Mucosa of rectum (tissue), 2 donors: ENCODE measurements at regions not wholly inside any gene's neighbourhood (a gene's known extent, or its start where the extent isn't known, plus 50 kb on each side); places are given as distances from the start of the nearest gene placed in this dataset.

Experiments
- H3K27ac ChIP-seq, 2 donors: one replicate each; pipeline ENCODE4 v1.7.0; 2013; ENCODE audit warnings: inconsistent platforms in 2 of 2, low read depth in 2 of 2, low read length in 2 of 2
- H3K27me3 ChIP-seq, 2 donors: one replicate each; pipeline ENCODE4 v1.7.0; 2013; ENCODE audit warnings: low read length in 2 of 2; ENCODE audit not compliant: control insufficient read depth in 2 of 2, insufficient read depth in 2 of 2
- H3K36me3 ChIP-seq, 2 donors: one replicate each; pipeline ENCODE4 v1.7.0; 2013; ENCODE audit warnings: low read length in 2 of 2; ENCODE audit not compliant: control insufficient read depth in 2 of 2, insufficient read depth in 2 of 2
- H3K4me1 ChIP-seq, 2 donors: one replicate each; pipeline ENCODE4 v1.7.0; 2013; ENCODE audit warnings: low read length in 2 of 2, mild to moderate bottlenecking in 1 of 2; ENCODE audit not compliant: control insufficient read depth in 2 of 2, insufficient read depth in 2 of 2
- H3K4me3 ChIP-seq, 2 donors: one replicate each; pipeline ENCODE4 v1.7.0; 2013; ENCODE audit warnings: low read length in 2 of 2
- H3K9ac ChIP-seq, 2 donors: one replicate each; pipeline ENCODE4 v1.7.0; 2013; ENCODE audit warnings: low read length in 2 of 2, low read depth in 1 of 2, mild to moderate bottlenecking in 1 of 2
- H3K9me3 ChIP-seq, 2 donors: one replicate each; pipeline ENCODE4 v1.7.0; 2013; ENCODE audit warnings: low read length in 2 of 2; ENCODE audit not compliant: control insufficient read depth in 2 of 2
- donor health status: healthy.
- donor health status: Normal muscosa, but diverticular disease.

- H3K27ac ChIP-seq = no peak overlapping the region
- H3K27me3 ChIP-seq = no peaks in the 10 kb centered on the region
- H3K4me1 ChIP-seq = no peaks in the 10 kb centered on the region
- H3K4me3 ChIP-seq = no peak overlapping the region
- H3K9me3 ChIP-seq = no peaks in the 10 kb centered on the region
- no peak overlapping the region for H3K9ac ChIP-seq
- no peaks in the 10 kb centered on the region for H3K36me3 ChIP-seq
Measured at GRCh38 chr6:71707059-71707458, 179.3 kb upstream of the RIMS1 start.

GRCh38 chr6:71720705-71721104 lies 165.6 kb upstream of the RIMS1 start:
- Histone ChIP-seq H3K4me1 (peaks cover 3 to 10% of the 10 kb centered on the region in 2 donors), H3K27me3 (no peaks in the 10 kb centered on the region), H3K4me3 (no peak overlapping the region), H3K27ac (peak overlapping the region in 1 of 2 donors; percentile 18), H3K9me3 (no peaks in the 10 kb centered on the region), H3K36me3 (no peaks in the 10 kb centered on the region), H3K9ac (no peak overlapping the region)

- Histone ChIP-seq H3K27me3 (no peaks in the 10 kb centered on the region), H3K4me3 (no peak overlapping the region), H3K36me3 (no peaks in the 10 kb centered on the region), H3K9ac (no peak overlapping the region), H3K4me1 (peaks cover 3 to 10% of the 10 kb centered on the region in 2 donors), H3K9me3 (no peaks in the 10 kb centered on the region), H3K27ac (no peak overlapping the region)
Measured at GRCh38 chr6:71721642-71722041, 164.7 kb upstream of the RIMS1 start.

DNA sequence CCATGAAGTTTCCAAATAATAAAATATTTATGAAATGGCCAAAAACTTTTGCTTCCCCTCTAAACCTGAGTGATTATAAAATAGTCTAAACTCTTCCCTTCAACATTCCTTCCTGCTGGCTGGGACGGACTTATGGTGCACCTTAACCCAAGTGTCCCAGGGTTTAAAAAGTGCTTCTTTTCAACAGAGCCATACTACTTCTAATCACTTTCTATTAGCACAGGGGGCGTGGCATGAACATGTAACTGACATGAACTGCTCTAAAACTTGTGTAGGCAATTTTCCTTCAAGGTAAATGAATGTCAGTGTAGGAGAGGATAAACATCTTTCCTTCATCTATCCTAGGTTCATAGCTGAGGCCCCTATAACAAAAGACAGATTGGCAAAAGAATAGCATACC lies 163.6 kb upstream of the RIMS1 start:
- Histone ChIP-seq H3K9me3 (no peaks in the 10 kb centered on the region), H3K27me3 (no peaks in the 10 kb centered on the region), H3K36me3 (no peaks in the 10 kb centered on the region), H3K4me3 (no peak overlapping the region), H3K9ac (no peak overlapping the region), H3K4me1 (peaks cover 3 to 10% of the 10 kb centered on the region in 2 donors), H3K27ac (no peak overlapping the region)

GRCh38 chr6:71724456-71725125 lies 161.8 kb upstream of the RIMS1 start:
- Histone ChIP-seq H3K27me3 (no peaks in the 10 kb centered on the region), H3K9me3 (no peaks in the 10 kb centered on the region), H3K36me3 (no peaks in the 10 kb centered on the region), H3K9ac (no peak overlapping the region), H3K4me3 (no peak overlapping the region), H3K27ac (no peak overlapping the region), H3K4me1 (peaks cover 3 to 10% of the 10 kb centered on the region in 2 donors)

DNA sequence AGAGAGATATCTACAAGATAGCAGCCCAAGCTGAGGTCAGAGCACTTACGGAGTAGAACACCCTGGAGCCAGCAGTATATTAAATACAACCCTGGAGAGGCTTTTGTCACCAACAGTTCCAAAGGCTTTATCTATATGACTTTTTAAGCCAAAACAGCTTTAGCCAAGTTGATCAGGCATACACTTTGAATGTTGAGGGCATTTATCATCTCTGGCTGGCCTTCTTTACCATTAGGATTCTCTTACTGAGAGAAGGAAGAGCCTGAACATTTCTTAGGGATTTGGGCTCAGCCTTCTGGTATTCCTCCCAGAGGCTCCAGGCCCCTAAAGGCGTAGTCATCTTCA lies 161.3 kb upstream of the RIMS1 start:
- H3K27me3 ChIP-seq = no peaks in the 10 kb centered on the region
- no peaks in the 10 kb centered on the region for H3K9me3 ChIP-seq
- peaks cover 3 to 10% of the 10 kb centered on the region in 2 donors for H3K4me1 ChIP-seq
- no peak overlapping the region for H3K27ac ChIP-seq
- no peak overlapping the region for H3K9ac ChIP-seq
- H3K4me3 ChIP-seq = no peak overlapping the region
- no peaks in the 10 kb centered on the region for H3K36me3 ChIP-seq

DNA sequence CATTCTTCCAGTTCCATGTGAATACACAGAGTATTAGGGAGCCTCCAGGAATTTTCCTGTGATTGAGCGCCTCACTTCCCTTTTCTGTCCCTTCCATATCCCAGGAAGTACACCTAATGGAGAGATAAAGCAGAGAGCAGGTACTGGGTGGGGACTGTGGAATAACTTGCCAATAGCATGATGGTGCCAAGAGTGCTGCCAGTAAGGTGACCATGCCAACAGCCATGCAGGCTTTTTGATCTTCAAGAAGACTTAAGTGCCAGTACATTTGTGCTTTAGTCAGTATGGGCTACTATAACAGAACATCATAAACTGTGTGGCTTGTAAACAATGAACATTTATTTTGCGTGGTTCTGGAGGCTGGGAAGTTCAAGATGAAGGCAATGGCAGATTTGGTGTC lies 160.2 kb upstream of the RIMS1 start:
- H3K27ac ChIP-seq = no peak overlapping the region
- H3K4me1 ChIP-seq = peaks cover 0 to 4% of the 10 kb centered on the region in 2 donors
- H3K4me3 ChIP-seq = no peak overlapping the region
- no peak overlapping the region for H3K9ac ChIP-seq
- H3K36me3 ChIP-seq = no peaks in the 10 kb centered on the region
- no peaks in the 10 kb centered on the region for H3K9me3 ChIP-seq
- no peaks in the 10 kb centered on the region for H3K27me3 ChIP-seq

GRCh38 chr6:71727632-71728294 lies 158.6 kb upstream of the RIMS1 start:
- Histone ChIP-seq H3K36me3 (no peaks in the 10 kb centered on the region), H3K9ac (no peak overlapping the region), H3K27ac (no peak overlapping the region), H3K27me3 (no peaks in the 10 kb centered on the region), H3K4me1 (no peaks in the 10 kb centered on the region), H3K9me3 (no peaks in the 10 kb centered on the region), H3K4me3 (no peak overlapping the region)

DNA sequence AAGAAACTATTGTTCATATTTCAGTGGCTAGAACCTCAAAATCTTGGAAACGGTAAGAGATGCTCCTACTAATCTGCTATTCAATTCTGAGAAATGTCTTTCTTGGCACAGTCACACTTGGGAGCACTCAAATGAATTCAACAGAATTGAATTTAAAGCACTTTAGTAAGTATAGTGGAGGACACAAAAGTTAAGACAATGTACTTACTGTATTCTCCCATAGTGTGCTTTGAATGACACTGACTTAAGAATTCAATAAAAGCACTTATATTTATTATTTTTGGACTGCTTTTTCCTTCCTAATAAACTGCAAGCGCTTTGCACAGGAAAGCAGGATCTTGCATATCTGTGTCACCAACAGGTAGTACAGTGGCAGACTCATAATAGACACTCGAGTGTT lies 156.1 kb upstream of the RIMS1 start:
- no peak overlapping the region for H3K27ac ChIP-seq
- no peak overlapping the region for H3K9ac ChIP-seq
- H3K36me3 ChIP-seq = no peaks in the 10 kb centered on the region
- H3K9me3 ChIP-seq = no peaks in the 10 kb centered on the region
- no peaks in the 10 kb centered on the region for H3K27me3 ChIP-seq
- no peaks in the 10 kb centered on the region for H3K4me1 ChIP-seq
- no peak overlapping the region for H3K4me3 ChIP-seq

DNA sequence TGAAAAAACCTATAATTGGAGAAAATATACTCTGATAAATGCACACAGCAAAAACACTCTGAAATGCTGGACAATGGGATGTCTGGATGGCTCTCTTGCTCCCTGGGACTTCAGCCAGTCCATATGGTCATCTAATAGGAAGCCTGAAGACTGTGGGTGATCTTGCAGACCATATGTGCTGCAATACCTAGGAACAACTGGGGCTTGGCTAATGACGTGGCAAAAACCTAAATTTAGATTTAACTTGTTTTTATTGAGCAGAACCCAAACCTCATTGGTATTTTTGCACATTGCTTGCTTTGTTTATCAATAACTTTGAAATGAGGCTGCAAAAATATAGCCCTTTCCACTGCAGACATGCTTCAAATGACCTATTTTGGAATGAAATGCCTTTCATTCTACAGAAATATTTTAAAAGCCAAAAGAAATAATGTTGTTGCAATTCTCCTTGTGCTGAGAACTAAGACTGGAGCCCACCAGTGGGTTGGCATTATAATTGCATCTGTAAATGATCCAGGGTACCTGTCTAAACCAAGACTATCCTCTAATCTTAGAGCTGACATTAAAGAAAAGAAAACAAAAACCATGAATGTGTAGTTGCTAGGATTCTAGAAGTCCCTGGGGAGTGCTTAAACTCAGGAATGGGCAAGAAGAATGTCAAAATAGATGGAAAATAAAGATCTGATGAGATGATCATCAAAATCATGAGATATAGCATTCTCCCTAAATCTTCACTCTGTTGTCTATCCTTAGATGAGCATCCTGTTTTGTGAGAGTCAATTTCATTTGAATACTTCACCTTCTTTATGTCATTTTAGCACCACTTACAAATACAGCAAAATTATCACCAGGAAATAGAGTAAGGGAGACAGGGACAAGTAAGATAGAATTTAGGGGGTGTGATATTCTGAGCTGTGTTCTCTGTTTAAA lies 152.1 kb upstream of the RIMS1 start:
- no peaks in the 10 kb centered on the region for H3K27me3 ChIP-seq
- H3K9me3 ChIP-seq = no peaks in the 10 kb centered on the region
- H3K36me3 ChIP-seq = no peaks in the 10 kb centered on the region
- H3K4me1 ChIP-seq = no peaks in the 10 kb centered on the region
- no peak overlapping the region for H3K9ac ChIP-seq
- no peak overlapping the region for H3K4me3 ChIP-seq
- no peak overlapping the region for H3K27ac ChIP-seq
